ENCODE measurements at regions not wholly inside any gene's neighbourhood (a gene's known extent, or its start where the extent isn't known, plus 50 kb on each side); places are given as distances from the start of the nearest gene placed in this dataset.

DNA sequence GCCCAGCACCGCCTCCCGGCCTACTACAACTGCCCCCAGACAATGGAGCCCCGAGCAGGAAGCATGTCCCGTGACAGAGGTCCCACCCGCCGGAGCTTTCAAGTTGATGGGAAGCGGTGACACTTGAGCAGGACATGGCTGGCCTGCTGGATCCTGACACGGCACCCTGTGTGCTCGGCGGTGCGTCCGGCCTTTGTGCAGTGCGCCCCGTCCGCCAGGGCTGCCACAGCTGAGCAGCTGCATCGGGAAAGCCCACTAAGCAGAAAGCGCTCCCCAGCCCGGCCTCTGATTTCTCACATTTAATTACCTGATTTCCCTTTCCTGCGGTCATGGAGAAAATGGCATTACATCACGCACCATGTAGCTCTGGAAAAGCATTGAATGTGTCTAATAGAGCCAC lies 611.9 kb downstream of the IRX1 start:
- TF ChIP-seq ZFX (IDR thresholded peaks at IDR 0.05; ENCODE audit: borderline replicate concordance), result no peak
- TF ChIP-seq, protein P1, sequence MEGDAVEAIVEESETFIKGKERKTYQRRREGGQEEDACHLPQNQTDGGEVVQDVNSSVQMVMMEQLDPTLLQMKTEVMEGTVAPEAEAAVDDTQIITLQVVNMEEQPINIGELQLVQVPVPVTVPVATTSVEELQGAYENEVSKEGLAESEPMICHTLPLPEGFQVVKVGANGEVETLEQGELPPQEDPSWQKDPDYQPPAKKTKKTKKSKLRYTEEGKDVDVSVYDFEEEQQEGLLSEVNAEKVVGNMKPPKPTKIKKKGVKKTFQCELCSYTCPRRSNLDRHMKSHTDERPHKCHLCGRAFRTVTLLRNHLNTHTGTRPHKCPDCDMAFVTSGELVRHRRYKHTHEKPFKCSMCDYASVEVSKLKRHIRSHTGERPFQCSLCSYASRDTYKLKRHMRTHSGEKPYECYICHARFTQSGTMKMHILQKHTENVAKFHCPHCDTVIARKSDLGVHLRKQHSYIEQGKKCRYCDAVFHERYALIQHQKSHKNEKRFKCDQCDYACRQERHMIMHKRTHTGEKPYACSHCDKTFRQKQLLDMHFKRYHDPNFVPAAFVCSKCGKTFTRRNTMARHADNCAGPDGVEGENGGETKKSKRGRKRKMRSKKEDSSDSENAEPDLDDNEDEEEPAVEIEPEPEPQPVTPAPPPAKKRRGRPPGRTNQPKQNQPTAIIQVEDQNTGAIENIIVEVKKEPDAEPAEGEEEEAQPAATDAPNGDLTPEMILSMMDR (IDR thresholded peaks at IDR 0.05), result no peak
- H3K27ac ChIP-seq, result no peak overlapping the region

DNA sequence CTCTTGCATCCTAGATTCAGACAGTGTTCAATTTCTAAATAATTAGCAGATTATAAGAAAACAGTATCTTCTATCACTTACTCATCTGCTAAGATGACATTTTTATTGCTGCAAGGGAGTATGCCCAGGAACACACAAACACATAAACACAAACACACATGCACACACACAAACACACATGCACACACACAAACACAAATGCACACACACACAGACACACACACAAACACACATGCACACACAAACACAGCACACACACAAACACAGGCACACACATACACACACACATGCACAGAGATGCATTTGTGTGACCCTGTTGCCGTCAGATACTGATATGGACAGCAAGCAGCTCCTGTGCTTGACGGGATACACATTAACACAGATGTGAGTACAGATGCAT lies 612.9 kb downstream of the IRX1 start:
- H3K27ac ChIP-seq, result no peak overlapping the region
- no peak for TF ChIP-seq ZFX (IDR thresholded peaks at IDR 0.05; ENCODE audit: borderline replicate concordance)
- TF ChIP-seq, protein P1 (IDR thresholded peaks at IDR 0.05), result no peak

DNA sequence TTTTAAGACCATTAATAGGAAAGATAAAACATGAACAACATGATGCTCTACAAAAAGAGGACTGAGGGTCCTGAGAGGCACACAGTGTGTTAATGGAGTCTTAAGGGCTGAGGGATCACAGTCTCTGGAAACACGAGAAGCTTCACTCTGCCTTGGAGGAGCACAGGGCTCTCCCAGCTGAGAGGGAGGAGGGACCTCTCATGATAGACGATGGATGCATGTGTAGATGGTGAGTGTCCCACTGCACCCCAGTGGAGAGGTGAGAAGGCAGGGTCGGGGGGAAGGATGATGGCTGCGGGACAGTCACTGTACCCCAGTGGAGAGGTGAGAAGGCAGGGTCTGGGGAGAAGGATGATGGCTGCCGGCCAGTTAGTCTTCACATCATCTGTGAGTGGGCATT lies 613.4 kb downstream of the IRX1 start:
- no peak for TF ChIP-seq ZFX (IDR thresholded peaks at IDR 0.05; ENCODE audit: borderline replicate concordance)
- TF ChIP-seq, protein P1 (IDR thresholded peaks at IDR 0.05), result no peak
- H3K27ac ChIP-seq, result no peak overlapping the region

DNA sequence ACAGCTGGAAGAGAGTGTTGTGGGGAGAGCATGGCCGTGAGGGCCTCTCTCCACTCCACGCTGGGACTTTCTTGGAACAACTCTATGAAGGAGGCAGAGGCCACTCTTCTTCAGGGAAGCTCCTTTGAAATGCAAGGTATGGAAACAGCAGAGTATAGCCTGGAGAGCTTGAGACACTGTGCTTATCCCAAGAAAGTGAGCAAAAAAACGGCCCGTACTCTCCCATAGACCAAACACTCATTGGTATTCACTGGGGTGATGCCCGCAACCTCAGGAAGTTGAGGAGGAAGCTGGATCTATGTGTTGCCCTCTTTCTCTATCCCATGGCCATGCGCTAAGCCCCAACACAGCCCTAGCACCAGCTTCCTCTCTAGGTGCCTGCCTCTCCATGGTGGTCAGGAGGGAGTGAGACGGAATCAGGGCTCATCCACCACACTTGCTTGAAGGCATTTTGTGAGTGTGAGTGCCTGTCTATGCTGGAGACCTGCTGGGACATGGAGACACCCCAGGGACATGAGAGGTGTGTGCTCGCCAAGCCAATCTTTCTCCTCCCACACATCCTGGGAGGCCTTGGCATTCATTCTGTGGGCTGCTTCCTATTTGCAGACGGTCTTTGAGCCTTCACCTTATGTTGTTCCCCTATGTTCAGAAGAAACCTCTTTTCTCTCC lies 616.6 kb downstream of the IRX1 start:
- TF ChIP-seq, protein P1 (IDR thresholded peaks at IDR 0.05), result no peak
- no peak for TF ChIP-seq ZFX (IDR thresholded peaks at IDR 0.05; ENCODE audit: borderline replicate concordance)
- no peak overlapping the region for H3K27ac ChIP-seq

DNA sequence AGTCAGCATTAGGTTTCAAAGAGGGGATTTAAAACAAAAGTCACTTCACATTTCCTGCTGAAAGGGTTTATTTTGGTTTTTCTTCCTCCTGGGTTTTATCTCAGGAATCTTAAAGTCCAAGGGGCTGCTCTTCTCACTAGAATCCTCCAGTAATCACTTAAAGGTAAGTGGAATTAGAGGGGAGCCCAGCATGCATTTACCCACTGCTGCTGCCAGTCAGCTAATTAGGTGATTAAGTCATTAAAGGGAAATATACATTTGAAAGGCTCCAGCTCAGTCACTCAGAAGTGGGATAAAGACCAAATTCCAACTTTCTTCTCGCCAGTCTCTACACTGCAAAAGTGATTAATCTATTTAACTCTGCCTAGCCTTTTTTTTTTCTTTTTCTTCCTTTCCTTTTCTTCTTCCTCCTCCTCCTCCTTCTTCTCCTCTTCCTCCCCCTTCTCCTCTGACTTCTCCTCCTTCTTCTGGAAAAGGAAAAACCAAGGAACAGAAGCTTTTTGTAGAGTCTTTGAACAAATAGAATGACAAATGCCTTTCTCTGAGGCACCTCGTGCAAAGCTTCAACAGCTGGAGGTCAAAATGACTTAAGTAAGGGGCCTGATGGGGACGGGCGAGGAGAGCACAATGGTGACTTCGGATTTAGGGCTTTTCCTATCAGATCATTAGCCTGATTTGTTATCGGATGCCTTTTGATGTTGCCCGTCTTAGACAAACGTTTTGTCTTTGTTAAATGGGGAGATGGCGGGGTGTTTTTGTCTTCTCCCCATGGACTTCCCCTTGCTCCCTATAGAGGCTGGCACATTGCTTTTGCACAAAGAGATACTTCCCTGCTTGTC lies 617.6 kb downstream of the IRX1 start:
- no peak overlapping the region for H3K27ac ChIP-seq
- no peak for TF ChIP-seq ZFX (IDR thresholded peaks at IDR 0.05; ENCODE audit: borderline replicate concordance)
- TF ChIP-seq, protein P1 (IDR thresholded peaks at IDR 0.05), result no peak

DNA sequence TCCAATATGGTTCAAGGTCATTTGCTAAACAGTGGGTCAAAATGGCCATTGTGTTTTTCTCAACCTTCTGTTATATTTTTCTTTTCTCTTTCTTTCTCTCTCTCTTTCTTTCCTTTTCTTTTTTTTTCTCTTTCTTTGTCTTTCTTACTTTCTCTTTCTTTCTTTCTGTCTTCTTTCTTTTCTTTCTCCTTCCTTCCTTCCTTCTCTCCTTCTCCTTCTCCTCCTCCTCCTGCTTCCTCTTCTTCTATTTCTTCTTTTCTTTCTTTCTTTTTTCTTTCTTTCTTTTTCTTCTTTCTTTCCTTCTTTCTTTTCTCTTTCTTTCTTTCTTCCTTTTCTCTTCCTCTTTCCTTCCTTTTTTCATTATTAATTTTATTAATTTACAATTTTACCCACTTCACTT lies 619.5 kb downstream of the IRX1 start:
- no peak overlapping the region for H3K27ac ChIP-seq
- TF ChIP-seq ZFX (IDR thresholded peaks at IDR 0.05; ENCODE audit: borderline replicate concordance), result no peak
- TF ChIP-seq, protein P1 (IDR thresholded peaks at IDR 0.05), result no peak

DNA sequence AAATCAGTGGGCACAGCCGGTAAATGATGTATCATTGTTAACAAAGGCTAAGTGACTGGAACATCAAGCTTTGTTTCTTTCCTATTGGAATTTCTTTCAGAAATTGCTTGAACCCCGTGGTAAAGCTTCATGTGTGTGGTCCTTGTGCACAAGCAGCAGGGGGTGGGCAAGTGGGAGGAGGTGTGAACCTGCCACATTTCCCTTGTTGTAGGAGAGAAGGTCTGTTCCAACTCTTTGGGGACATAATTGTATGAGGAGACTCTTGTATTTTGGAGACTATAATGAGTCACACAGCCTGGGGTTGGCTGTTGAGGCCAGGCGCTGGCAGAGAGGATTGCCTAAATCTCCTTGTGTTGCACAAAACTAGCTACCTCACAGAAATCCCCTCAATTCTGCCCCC lies 620.5 kb downstream of the IRX1 start:
- no peak overlapping the region for H3K27ac ChIP-seq
- no peak for TF ChIP-seq ZFX (IDR thresholded peaks at IDR 0.05; ENCODE audit: borderline replicate concordance)
- TF ChIP-seq, protein P1 (IDR thresholded peaks at IDR 0.05), result no peak

All from 22Rv1 (cell line).